ENCODE measurements at regions not wholly inside any gene's neighbourhood (a gene's known extent, or its start where the extent isn't known, plus 50 kb on each side); places are given as distances from the start of the nearest gene placed in this dataset.

DNA sequence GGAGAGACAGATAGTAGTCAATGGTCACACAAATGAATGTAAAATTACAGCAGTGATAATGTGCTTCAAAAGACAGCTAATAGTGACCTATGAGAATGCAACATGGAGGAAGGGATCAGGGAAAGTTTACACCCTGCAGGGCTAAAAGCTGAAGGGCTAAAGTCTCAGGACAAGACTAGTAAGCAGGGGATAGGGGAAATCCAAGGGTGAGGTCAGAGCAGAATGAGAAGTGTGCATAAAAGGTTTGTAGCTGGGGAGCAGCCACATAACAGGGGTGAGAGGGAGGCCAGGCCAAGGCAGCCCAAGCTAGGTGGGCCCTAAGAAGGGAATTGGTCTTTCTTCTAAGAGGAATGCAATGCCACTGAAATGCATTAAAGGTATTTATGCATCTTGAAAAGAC lies 746.3 kb downstream of the SATB2 start (continued):
- TF ChIP-seq, protein P1, sequence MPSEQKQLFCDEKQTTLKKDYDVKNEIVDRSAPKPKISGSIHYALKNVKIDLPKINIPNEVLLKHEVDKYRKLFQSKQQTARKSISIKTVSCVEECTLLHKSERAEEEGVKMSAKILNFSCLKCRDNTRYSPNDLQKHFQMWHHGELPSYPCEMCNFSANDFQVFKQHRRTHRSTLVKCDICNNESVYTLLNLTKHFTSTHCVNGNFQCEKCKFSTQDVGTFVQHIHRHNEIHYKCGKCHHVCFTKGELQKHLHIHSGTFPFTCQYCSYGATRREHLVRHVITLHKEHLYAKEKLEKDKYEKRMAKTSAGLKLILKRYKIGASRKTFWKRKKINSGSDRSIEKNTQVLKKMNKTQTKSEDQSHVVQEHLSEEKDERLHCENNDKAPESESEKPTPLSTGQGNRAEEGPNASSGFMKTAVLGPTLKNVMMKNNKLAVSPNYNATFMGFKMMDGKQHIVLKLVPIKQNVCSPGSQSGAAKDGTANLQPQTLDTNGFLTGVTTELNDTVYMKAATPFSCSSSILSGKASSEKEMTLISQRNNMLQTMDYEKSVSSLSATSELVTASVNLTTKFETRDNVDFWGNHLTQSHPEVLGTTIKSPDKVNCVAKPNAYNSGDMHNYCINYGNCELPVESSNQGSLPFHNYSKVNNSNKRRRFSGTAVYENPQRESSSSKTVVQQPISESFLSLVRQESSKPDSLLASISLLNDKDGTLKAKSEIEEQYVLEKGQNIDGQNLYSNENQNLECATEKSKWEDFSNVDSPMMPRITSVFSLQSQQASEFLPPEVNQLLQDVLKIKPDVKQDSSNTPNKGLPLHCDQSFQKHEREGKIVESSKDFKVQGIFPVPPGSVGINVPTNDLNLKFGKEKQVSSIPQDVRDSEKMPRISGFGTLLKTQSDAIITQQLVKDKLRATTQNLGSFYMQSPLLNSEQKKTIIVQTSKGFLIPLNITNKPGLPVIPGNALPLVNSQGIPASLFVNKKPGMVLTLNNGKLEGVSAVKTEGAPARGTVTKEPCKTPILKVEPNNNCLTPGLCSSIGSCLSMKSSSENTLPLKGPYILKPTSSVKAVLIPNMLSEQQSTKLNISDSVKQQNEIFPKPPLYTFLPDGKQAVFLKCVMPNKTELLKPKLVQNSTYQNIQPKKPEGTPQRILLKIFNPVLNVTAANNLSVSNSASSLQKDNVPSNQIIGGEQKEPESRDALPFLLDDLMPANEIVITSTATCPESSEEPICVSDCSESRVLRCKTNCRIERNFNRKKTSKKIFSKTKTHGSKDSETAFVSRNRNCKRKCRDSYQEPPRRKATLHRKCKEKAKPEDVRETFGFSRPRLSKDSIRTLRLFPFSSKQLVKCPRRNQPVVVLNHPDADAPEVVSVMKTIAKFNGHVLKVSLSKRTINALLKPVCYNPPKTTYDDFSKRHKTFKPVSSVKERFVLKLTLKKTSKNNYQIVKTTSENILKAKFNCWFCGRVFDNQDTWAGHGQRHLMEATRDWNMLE (tag by site-specific recombination; conservative IDR thresholded peaks at IDR 0.05; ENCODE audit: low read depth), result no peak
- no peak for TF ChIP-seq GLI4 (tag by site-specific recombination; IDR thresholded peaks at IDR 0.05)

DNA sequence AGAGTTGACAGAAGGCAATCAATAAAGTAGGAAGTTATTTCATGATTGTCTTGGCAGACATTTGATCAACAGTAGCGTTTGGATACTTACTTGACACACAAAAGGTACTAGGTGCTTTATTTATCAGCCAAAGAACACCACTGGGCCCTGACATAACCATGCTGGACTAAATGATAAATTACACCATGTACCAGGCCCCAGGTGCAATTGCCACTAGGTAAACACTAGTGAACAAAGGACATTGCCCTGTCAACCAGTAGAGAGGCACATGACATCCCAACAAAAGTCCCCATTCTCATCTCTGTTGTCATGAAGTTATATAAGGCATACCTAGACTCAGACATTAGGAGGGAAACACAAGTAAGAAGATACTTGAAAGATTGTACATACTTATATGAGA lies 747.2 kb downstream of the SATB2 start:
- no peak for TF ChIP-seq ZBTB49 (tag by site-specific recombination; IDR thresholded peaks at IDR 0.05; ENCODE audit: low read depth)
- TF ChIP-seq ZNF394 (tag by site-specific recombination; IDR thresholded peaks at IDR 0.05; ENCODE audit: borderline replicate concordance), result no peak
- no peak for TF ChIP-seq ZNF548 (tag by site-specific recombination; IDR thresholded peaks at IDR 0.05)
- TF ChIP-seq ZNF776 (tag by site-specific recombination; IDR thresholded peaks at IDR 0.05; ENCODE audit: borderline replicate concordance), result no peak
- TF ChIP-seq, protein P2, sequence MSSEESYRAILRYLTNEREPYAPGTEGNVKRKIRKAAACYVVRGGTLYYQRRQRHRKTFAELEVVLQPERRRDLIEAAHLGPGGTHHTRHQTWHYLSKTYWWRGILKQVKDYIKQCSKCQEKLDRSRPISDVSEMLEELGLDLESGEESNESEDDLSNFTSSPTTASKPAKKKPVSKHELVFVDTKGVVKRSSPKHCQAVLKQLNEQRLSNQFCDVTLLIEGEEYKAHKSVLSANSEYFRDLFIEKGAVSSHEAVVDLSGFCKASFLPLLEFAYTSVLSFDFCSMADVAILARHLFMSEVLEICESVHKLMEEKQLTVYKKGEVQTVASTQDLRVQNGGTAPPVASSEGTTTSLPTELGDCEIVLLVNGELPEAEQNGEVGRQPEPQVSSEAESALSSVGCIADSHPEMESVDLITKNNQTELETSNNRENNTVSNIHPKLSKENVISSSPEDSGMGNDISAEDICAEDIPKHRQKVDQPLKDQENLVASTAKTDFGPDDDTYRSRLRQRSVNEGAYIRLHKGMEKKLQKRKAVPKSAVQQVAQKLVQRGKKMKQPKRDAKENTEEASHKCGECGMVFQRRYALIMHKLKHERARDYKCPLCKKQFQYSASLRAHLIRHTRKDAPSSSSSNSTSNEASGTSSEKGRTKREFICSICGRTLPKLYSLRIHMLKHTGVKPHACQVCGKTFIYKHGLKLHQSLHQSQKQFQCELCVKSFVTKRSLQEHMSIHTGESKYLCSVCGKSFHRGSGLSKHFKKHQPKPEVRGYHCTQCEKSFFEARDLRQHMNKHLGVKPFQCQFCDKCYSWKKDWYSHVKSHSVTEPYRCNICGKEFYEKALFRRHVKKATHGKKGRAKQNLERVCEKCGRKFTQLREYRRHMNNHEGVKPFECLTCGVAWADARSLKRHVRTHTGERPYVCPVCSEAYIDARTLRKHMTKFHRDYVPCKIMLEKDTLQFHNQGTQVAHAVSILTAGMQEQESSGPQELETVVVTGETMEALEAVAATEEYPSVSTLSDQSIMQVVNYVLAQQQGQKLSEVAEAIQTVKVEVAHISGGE (tag by site-specific recombination; conservative IDR thresholded peaks at IDR 0.05; ENCODE audit: low read depth), result no peak
- no peak for TF ChIP-seq GLIS1 (tag by site-specific recombination; IDR thresholded peaks at IDR 0.05)
- no peak for TF ChIP-seq ZNF146 (tag by site-specific recombination; IDR thresholded peaks at IDR 0.05)
- no peaks in the 10 kb centered on the region for H3K9me3 ChIP-seq (ENCODE audit: control insufficient read depth, insufficient read depth, low read depth, low read length)
- H3K36me3 ChIP-seq (ENCODE audit: control insufficient read depth in 2 of 2, insufficient read depth in 1 of 2, low read length in 2 of 2), result no peaks in the 10 kb centered on the region
- H3K4me1 ChIP-seq (ENCODE audit: control insufficient read depth, insufficient read depth, low read length), result no peaks in the 10 kb centered on the region
- H3K4me3 ChIP-seq (ENCODE audit: low read depth, low read length), result no peak overlapping the region
- H3K27ac ChIP-seq (ENCODE audit: extremely low read depth, low read depth, low read length), result no peak overlapping the region
- ChIA-PET POLR2A (no interaction called here), CTCF (no interaction called here)

DNA sequence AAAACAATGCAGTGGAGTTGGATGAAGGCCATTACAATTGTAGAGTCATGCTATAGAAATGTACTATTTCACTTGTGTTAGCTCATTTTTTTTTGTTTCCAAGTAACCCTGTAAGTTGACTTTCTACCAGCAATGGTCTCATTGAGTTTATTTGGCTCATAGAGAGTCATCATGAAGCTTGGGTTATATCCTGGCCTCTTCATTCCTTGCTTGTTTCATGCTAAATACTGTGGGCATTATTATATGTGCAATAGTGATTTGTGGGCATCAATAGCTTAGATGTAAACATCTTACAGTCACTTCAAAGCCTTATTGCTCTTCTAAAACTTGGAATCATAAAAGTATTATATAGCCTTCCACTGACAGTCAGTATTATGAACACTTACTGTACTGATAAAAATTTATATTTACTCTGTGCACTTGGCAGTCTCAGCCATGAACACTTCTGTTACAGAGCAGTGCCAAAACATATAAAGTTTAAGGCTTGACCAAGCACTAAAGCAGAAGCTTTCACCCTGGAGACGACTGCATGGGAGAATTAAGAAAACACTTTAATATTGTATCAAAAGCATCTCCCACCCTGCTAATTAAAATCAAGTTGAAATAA lies 751.2 kb downstream of the SATB2 start:
- CTCF ChIA-PET, result interaction anchor here (0.6 kb wide), 1 partner anchor 424 kb away, joined by 3 read pairs; no protein-coding TSS in a partner anchor
- no peak for TF ChIP-seq ZNF19 (tag by site-specific recombination; IDR thresholded peaks at IDR 0.05; ENCODE audit: low read depth)
- no peak for TF ChIP-seq ZEB2 (tag by site-specific recombination; IDR thresholded peaks at IDR 0.05)
- no peak for TF ChIP-seq ZNF544 (tag by site-specific recombination; IDR thresholded peaks at IDR 0.05)
- no peak for TF ChIP-seq KLF9 (tag by site-specific recombination; IDR thresholded peaks at IDR 0.05; ENCODE audit: low read depth)
- no peak for TF ChIP-seq ZNF292 (tag by site-specific recombination; IDR thresholded peaks at IDR 0.05; ENCODE audit: borderline replicate concordance, low read depth)
- H3K36me3 ChIP-seq (ENCODE audit: control insufficient read depth in 2 of 2, insufficient read depth in 1 of 2, low read length in 2 of 2), result no peaks in the 10 kb centered on the region

More for the DNA sequence above, 751.2 kb downstream of the SATB2 start:
- H3K9me3 ChIP-seq (ENCODE audit: control insufficient read depth, insufficient read depth, low read depth, low read length), result no peaks in the 10 kb centered on the region
- H3K27ac ChIP-seq (ENCODE audit: extremely low read depth, low read depth, low read length), result no peak overlapping the region
- POLR2A ChIA-PET, result no interaction called here
- no peak overlapping the region for H3K4me3 ChIP-seq (ENCODE audit: low read depth, low read length)
- H3K4me1 ChIP-seq (ENCODE audit: control insufficient read depth, insufficient read depth, low read length), result no peaks in the 10 kb centered on the region
